K562 (cell line): ENCODE measurements at regions not wholly inside any gene's neighbourhood (a gene's known extent, or its start where the extent isn't known, plus 50 kb on each side); places are given as distances from the start of the nearest gene placed in this dataset.

Experiments used
- ATAC-seq: fragments of 200-7000 bp; cut with Tn5 transposase; 3 replicates; pipeline ENCODE4 v1.9.1; 2020; ENCODE audit warnings: moderate library complexity
- BruUV-seq: library from RNA; stranded (reverse); fragments of 400-500 nt; replicated peaks from 2 replicates; lab custom pipeline; 2021; lab: Mats Ljungman, UMichigan
- CTCF ChIA-PET: fragments of 300-600 bp; formaldehyde crosslinking; extraction: SDS; loops from one replicate; lab custom pipeline; 2021; ENCODE audit warnings: low intra/inter-chr PET ratio; lab: Yijun Ruan, JAX
- POLR2A ChIA-PET: fragments of 300-600, 350-650 bp; sonication (Branson Sonifier 250); formaldehyde crosslinking; extraction: SDS; loops from one replicate; lab custom pipeline; 2021; ENCODE audit warnings: antibody characterized with exemption, inconsistent platforms; lab: Yijun Ruan, JAX
- DNase-seq, 4 experiments: peaks; one replicate each; pipeline versions ENCODE4 v3.0.0 to v3.0.0-alpha.2; 2011 to 2018; ENCODE audit warnings: low spot score in 3 of 4, mixed read lengths in 3 of 4; ENCODE audit errors: extremely low read depth in 1 of 4
- FAIRE-seq: peaks from 2 replicates; lab custom pipeline; 2011; peaks lifted over from hg19 to GRCh38; lab: Jason Lieb, UNC
- H2AFZ ChIP-seq: 2 replicates; pipeline ENCODE4 v1.6.0; 2011; ENCODE audit warnings: low read depth, low read length, control low read depth, inconsistent platforms
- H3K27ac ChIP-seq: fragments of 200-600 bp; 3 replicates; pipeline ENCODE4 v1.8.0; 2011; ENCODE audit warnings: low read depth, mild to moderate bottlenecking, control low read depth, inconsistent platforms, low read length, moderate library complexity, mixed read lengths; ENCODE audit errors: extremely low read depth
- H3K27me3 ChIP-seq, 2 experiments: fragments of 300-600 bp in 1 of 2; 2 replicates in 1 of 2; 3 replicates in 1 of 2; pipeline versions ENCODE4 v1.6.0 to v1.8.0; 2011; ENCODE audit warnings: inconsistent platforms in 2 of 2, low read length in 2 of 2, mild to moderate bottlenecking in 1 of 2, mixed read lengths in 1 of 2, moderate library complexity in 1 of 2; ENCODE audit not compliant: control insufficient read depth in 2 of 2, insufficient read depth in 2 of 2
- H3K36me3 ChIP-seq: fragments of 300-600 bp; 3 replicates; pipeline ENCODE4 v1.8.0; 2011; ENCODE audit warnings: mild to moderate bottlenecking, low read length, inconsistent platforms; ENCODE audit not compliant: control insufficient read depth, insufficient read depth
- H3K4me1 ChIP-seq, 2 experiments: fragments of 200-600 bp in 1 of 2; replicated peaks in 1 of 2; 2 replicates in 1 of 2; 3 replicates in 1 of 2; pipeline versions ENCODE4 v1.5.1 to v1.8.0; 2011; ENCODE audit warnings: inconsistent platforms in 2 of 2, low read length in 2 of 2, mild to moderate bottlenecking in 1 of 2, mixed read lengths in 1 of 2, moderate library complexity in 1 of 2; ENCODE audit not compliant: control insufficient read depth in 2 of 2, insufficient read depth in 2 of 2
- H3K4me2 ChIP-seq: 2 replicates; pipeline ENCODE4 v1.6.1; 2011; ENCODE audit warnings: low read length, control low read depth, inconsistent platforms, mixed read lengths; ENCODE audit not compliant: insufficient read depth
- H3K4me3 ChIP-seq: fragments of 200-600 bp; sonication (generic), shearing (Covaris generic); 2 replicates; pipeline ENCODE4 v1.5.1; 2016; ENCODE audit warnings: control low read depth, inconsistent platforms
- H3K79me2 ChIP-seq: fragments of 200-600 bp; 3 replicates; pipeline ENCODE4 v1.8.0; 2011; ENCODE audit warnings: low read length, inconsistent platforms; ENCODE audit not compliant: control insufficient read depth, insufficient read depth
- H3K9ac ChIP-seq, 2 experiments: 2 replicates each; pipeline versions ENCODE4 v1.6.0 to v1.6.1; 2011; ENCODE audit warnings: low read depth in 2 of 2, low read length in 2 of 2, control low read depth in 1 of 2, inconsistent platforms in 1 of 2, mild to moderate bottlenecking in 1 of 2, mixed read lengths in 1 of 2; ENCODE audit not compliant: insufficient read depth in 1 of 2
- H3K9me1 ChIP-seq: one replicate; pipeline ENCODE4 v1.6.0; 2011; ENCODE audit warnings: inconsistent platforms, mild to moderate bottlenecking, low read length, moderate library complexity; ENCODE audit not compliant: control insufficient read depth, insufficient read depth
- H3K9me3 ChIP-seq: replicated peaks from 2 replicates; pipeline ENCODE4 v1.5.1; 2011; ENCODE audit warnings: low read depth, low read length, inconsistent platforms; ENCODE audit not compliant: control insufficient read depth, insufficient read depth
- H4K20me1 ChIP-seq: replicated peaks from 2 replicates; pipeline ENCODE4 v1.6.1; 2011; ENCODE audit warnings: low read length, inconsistent platforms, mixed read lengths; ENCODE audit not compliant: control insufficient read depth, insufficient read depth
- DACH1 ChIP-seq: fragments of 450-650 bp; IDR thresholded peaks from 2 replicates; pipeline ENCODE4 v1.6.1; 2018; ENCODE audit not compliant: partially characterized antibody
- DIDO1 ChIP-seq: fragments of 450-650 bp; IDR thresholded peaks from 2 replicates; pipeline ENCODE4 v1.6.1; 2016; ENCODE audit warnings: low read depth, missing biosample characterization, missing genetic modification characterization
- POLR2H ChIP-seq: IDR thresholded peaks from 2 replicates; pipeline ENCODE4 v1.6.1; 2016; ENCODE audit warnings: missing genetic modification characterization, low read depth, mild to moderate bottlenecking, control low read depth, missing compliant biosample characterization, moderate library complexity
- ZNF41 ChIP-seq: fragments of 250-450 bp; sonication (Bioruptor Pico); conservative IDR thresholded peaks from 2 replicates; pipeline ENCODE4 v1.4.0; 2020; ENCODE audit warnings: mild to moderate bottlenecking
- WGBS: fragments of 100-300 bp; shearing (Covaris generic); methylation state at CpG from one replicate; pipeline ENCODE4 v1.1.6; 2016; ENCODE audit warnings: low coverage, mixed read lengths; ENCODE audit not compliant: insufficient coverage; ENCODE audit errors: missing lambda C conversion rate; 5-methylcytosine and 5-hydroxymethylcytosine counted together
- in situ Hi-C: fragments of 300-500 bp; cut with MboI; formaldehyde crosslinking; loops from 4 replicates; pipeline ENCODE4 v1.15.0; 2018; ENCODE audit warnings: inconsistent platforms, mixed read lengths
- intact Hi-C: fragments of 100-400 bp; cut with micrococcal nuclease; formaldehyde crosslinking; loops from 2 replicates; pipeline ENCODE4 v1.14.2; 2022
- TF ChIP-seq, protein P1 (sequence below): fragments of 250-450 bp; sonication (Bioruptor Pico); IDR thresholded peaks from 2 replicates; pipeline ENCODE4 v1.4.0; 2020; ENCODE audit warnings: borderline replicate concordance
- TF ChIP-seq, protein P2 (sequence below): sonication (generic); formaldehyde crosslinking; IDR thresholded peaks from 2 replicates; pipeline ENCODE4 v1.8.0; 2023; ENCODE audit warnings: missing genetic modification reagents, mild to moderate bottlenecking, borderline replicate concordance

DNA sequence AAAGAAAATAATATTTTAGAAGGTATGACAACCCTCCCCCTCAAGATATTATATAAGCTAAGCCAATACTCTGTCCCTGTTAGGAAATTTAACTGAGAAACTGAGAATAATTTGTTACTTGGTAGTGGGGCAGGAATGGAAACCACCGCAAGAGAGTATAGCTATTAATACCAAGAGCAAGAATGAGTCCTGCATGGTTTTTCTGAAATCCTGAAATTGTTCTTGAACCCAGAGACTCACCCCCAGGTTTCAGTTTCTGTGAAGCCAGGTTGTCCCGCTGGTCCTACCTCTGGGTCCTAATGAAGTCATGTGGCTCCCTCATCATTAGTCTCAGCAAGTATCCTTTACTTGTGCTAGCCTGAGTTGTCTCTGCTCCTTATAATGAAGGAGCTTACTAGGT lies 671.0 kb upstream of the ACVR2A start:
- Histone ChIP-seq H3K9me3 (no peaks in the 10 kb centered on the region), H3K79me2 (no peaks in the 10 kb centered on the region), H2AFZ (no peak overlapping the region), H4K20me1 (no peaks in the 10 kb centered on the region), H3K27ac (no peak overlapping the region), H3K4me2 (no peak overlapping the region), H3K4me3 (no peak overlapping the region), H3K36me3 (no peaks in the 10 kb centered on the region), H3K27me3 (no peaks in the 10 kb centered on the region), H3K9me1 (no peaks in the 10 kb centered on the region), H3K4me1 (no peaks in the 10 kb centered on the region), H3K9ac (no peak overlapping the region)
- BruUV-seq = no TSS peak
- WGBS = 11% methylated on average over 1 of the region's 2 CpGs
- ATAC-seq (no peak), FAIRE-seq (no peak), DNase-seq (no peak)
- ChIA-PET CTCF (no interaction called here), POLR2A (no interaction called here)
- TF ChIP-seq DIDO1 (tag) (no peak), POLR2H (no peak), ZNF41 (no peak), DACH1 (no peak)
- TF ChIP-seq, protein P1, sequence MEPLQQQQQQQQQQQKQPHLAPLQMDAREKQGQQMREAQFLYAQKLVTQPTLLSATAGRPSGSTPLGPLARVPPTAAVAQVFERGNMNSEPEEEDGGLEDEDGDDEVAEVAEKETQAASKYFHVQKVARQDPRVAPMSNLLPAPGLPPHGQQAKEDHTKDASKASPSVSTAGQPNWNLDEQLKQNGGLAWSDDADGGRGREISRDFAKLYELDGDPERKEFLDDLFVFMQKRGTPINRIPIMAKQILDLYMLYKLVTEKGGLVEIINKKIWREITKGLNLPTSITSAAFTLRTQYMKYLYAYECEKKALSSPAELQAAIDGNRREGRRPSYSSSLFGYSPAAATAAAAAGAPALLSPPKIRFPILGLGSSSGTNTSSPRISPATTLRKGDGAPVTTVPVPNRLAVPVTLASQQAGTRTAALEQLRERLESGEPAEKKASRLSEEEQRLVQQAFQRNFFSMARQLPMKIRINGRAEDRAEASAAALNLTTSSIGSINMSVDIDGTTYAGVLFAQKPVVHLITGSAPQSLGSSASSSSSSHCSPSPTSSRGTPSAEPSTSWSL (CRISPR knock-in tag) = no peak
- TF ChIP-seq, protein P2, sequence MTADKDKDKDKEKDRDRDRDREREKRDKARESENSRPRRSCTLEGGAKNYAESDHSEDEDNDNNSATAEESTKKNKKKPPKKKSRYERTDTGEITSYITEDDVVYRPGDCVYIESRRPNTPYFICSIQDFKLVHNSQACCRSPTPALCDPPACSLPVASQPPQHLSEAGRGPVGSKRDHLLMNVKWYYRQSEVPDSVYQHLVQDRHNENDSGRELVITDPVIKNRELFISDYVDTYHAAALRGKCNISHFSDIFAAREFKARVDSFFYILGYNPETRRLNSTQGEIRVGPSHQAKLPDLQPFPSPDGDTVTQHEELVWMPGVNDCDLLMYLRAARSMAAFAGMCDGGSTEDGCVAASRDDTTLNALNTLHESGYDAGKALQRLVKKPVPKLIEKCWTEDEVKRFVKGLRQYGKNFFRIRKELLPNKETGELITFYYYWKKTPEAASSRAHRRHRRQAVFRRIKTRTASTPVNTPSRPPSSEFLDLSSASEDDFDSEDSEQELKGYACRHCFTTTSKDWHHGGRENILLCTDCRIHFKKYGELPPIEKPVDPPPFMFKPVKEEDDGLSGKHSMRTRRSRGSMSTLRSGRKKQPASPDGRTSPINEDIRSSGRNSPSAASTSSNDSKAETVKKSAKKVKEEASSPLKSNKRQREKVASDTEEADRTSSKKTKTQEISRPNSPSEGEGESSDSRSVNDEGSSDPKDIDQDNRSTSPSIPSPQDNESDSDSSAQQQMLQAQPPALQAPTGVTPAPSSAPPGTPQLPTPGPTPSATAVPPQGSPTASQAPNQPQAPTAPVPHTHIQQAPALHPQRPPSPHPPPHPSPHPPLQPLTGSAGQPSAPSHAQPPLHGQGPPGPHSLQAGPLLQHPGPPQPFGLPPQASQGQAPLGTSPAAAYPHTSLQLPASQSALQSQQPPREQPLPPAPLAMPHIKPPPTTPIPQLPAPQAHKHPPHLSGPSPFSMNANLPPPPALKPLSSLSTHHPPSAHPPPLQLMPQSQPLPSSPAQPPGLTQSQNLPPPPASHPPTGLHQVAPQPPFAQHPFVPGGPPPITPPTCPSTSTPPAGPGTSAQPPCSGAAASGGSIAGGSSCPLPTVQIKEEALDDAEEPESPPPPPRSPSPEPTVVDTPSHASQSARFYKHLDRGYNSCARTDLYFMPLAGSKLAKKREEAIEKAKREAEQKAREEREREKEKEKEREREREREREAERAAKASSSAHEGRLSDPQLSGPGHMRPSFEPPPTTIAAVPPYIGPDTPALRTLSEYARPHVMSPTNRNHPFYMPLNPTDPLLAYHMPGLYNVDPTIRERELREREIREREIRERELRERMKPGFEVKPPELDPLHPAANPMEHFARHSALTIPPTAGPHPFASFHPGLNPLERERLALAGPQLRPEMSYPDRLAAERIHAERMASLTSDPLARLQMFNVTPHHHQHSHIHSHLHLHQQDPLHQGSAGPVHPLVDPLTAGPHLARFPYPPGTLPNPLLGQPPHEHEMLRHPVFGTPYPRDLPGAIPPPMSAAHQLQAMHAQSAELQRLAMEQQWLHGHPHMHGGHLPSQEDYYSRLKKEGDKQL = no peak
- in situ Hi-C loops (no loop called here), intact Hi-C loops (no loop called here)
